Dendritic cell treated with granulocyte-macrophage colony-stimulating factor and Interleukin-4, amounts not matched to agents 40 ng/mL and 50 ng/mL, for 4 days (primary cell): ENCODE measurements at regions not wholly inside any gene's neighbourhood (a gene's known extent, or its start where the extent isn't known, plus 50 kb on each side); places are given as distances from the start of the nearest gene placed in this dataset.
A peak's percentile ranks its signal among the peaks of the same experiment; 100 is the strongest.

Experiments used
- H3K27ac Mint-ChIP-seq: one replicate; pipeline ENCODE4 v1.8.0; 2022; ENCODE audit warnings: mild to moderate bottlenecking, mixed read lengths
- H3K27me3 Mint-ChIP-seq: one replicate; pipeline ENCODE4 v1.8.0; 2022; ENCODE audit warnings: mild to moderate bottlenecking, mixed read lengths
- H3K36me3 Mint-ChIP-seq: one replicate; pipeline ENCODE4 v1.8.0; 2022; ENCODE audit warnings: low read depth, mixed read lengths
- H3K4me1 Mint-ChIP-seq: one replicate; pipeline ENCODE4 v1.8.0; 2022; ENCODE audit warnings: low read depth, mixed read lengths
- H3K4me3 Mint-ChIP-seq: one replicate; pipeline ENCODE4 v1.8.0; 2022; ENCODE audit warnings: mild to moderate bottlenecking, moderate library complexity, mixed read lengths
- H3K9me3 Mint-ChIP-seq: one replicate; pipeline ENCODE4 v1.8.0; 2022; ENCODE audit warnings: mixed read lengths
- intact Hi-C: fragments of 100-400 bp; cut with micrococcal nuclease; formaldehyde crosslinking; loops from one replicate; pipeline ENCODE4 v1.15.0; 2022

- no peak overlapping the region for H3K4me3 Mint-ChIP-seq
- intact Hi-C loops, result no loop called here
- H3K27me3 Mint-ChIP-seq, result no peaks in the 10 kb centered on the region
- H3K27ac Mint-ChIP-seq, result no peak overlapping the region
- no peaks in the 10 kb centered on the region for H3K36me3 Mint-ChIP-seq
- H3K4me1 Mint-ChIP-seq, result no peaks in the 10 kb centered on the region
- H3K9me3 Mint-ChIP-seq, result no peaks in the 10 kb centered on the region
These were observed 163.1 kb downstream of the TXNL1 start for GRCh38 chr18:56475250-56475649.

GRCh38 chr18:56473400-56474024 lies 164.9 kb downstream of the TXNL1 start:
- Mint-ChIP-seq H3K27me3 (no peaks in the 10 kb centered on the region), H3K36me3 (no peaks in the 10 kb centered on the region), H3K9me3 (peaks cover 8% of the 10 kb centered on the region), H3K4me1 (peaks cover 14% of the 10 kb centered on the region), H3K4me3 (no peak overlapping the region), H3K27ac (no peak overlapping the region)
- intact Hi-C loops, result no loop called here

DNA sequence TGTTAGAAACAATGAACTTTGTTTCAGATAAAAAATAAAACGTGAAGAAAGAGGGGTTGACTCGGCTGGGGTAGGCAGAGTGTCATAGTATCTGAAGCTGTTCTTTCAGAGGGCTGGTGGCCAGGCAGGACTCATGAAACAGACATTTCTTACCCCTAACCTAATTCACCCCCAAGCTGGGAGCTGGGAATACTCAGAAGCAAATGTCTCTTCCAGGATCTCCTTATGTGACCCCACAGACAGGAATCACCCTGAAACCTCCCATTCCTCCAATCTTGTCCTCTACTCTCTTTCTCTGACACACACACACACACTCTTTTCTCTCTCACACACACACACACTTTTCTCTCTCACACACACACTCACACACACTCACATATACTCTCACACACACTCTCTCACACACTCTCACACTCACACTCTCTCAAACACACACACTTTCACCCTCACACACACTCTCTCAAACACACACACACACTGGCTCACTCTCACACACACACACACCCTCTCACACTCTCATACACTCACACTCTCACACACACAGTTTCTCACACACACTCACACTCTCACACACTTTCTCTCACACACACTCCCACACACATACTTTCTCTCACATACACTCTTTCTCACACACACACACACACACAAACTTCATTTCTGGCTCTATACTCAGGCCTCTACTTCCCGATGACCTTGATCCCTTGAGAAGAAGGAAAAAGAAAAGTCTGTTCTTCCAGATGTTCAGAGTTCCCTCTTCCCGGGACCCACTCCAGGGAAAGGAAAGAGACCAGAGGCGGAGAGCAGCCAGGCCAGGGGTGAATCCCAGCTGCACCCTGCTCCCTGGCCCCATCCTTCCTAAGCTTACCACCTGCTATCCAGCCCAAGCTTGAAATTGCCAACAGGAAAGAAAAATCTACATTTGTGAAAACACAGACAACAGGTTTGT lies 167.7 kb downstream of the TXNL1 start:
- intact Hi-C loops, result no loop called here
- Mint-ChIP-seq H3K4me3 (no peak overlapping the region), H3K27me3 (no peaks in the 10 kb centered on the region), H3K27ac (peak overlapping the region; percentile 20), H3K4me1 (peaks cover 25% of the 10 kb centered on the region), H3K9me3 (peaks cover 23% of the 10 kb centered on the region), H3K36me3 (peaks cover 11% of the 10 kb centered on the region)

DNA sequence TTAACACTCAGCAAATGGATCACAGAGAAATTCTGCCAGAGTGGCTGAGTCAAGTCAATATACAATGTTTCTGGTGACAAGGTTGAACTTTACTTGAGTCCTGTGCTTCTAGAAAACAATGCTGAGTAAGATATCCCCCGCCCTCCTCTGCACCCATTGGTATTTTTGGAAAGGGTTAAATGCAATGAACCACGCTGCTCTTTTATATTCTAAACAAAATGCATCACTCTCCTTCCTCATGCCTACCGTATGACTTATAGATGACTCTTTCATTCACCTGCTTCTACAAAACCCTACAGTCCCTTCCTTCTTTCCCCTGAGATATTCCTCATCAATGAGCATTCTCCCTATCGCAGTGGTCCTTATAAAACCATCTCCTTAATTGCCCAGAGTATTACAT lies 168.8 kb downstream of the TXNL1 start:
- peaks cover 19% of the 10 kb centered on the region for H3K36me3 Mint-ChIP-seq
- H3K27ac Mint-ChIP-seq, result peak overlapping the region; percentile 88
- no peaks in the 10 kb centered on the region for H3K27me3 Mint-ChIP-seq
- no peak overlapping the region for H3K4me3 Mint-ChIP-seq
- intact Hi-C loops, result loop anchor here (2.0 to 5.0 kb wide), 2 partner anchors 98 to 183 kb away; no protein-coding TSS in a partner anchor
- H3K9me3 Mint-ChIP-seq, result peaks cover 34% of the 10 kb centered on the region
- peaks cover 25% of the 10 kb centered on the region for H3K4me1 Mint-ChIP-seq

GRCh38 chr18:56468396-56468795 lies 170.0 kb downstream of the TXNL1 start:
- no peaks in the 10 kb centered on the region for H3K27me3 Mint-ChIP-seq
- H3K4me3 Mint-ChIP-seq, result no peak overlapping the region
- intact Hi-C loops, result loop anchor here (2.0 to 5.0 kb wide), 2 partner anchors 99 to 184 kb away; no protein-coding TSS in a partner anchor
- peaks cover 19% of the 10 kb centered on the region for H3K36me3 Mint-ChIP-seq
- peaks cover 46% of the 10 kb centered on the region for H3K9me3 Mint-ChIP-seq
- H3K4me1 Mint-ChIP-seq, result peaks cover 25% of the 10 kb centered on the region
- H3K27ac Mint-ChIP-seq, result peak overlapping the region; percentile 88

GRCh38 chr18:56462276-56462675 lies 176.1 kb downstream of the TXNL1 start:
- Mint-ChIP-seq H3K4me3 (no peak overlapping the region), H3K9me3 (peaks cover 60% of the 10 kb centered on the region), H3K36me3 (peaks cover 12% of the 10 kb centered on the region), H3K27ac (no peak overlapping the region), H3K27me3 (no peaks in the 10 kb centered on the region), H3K4me1 (peaks cover 28% of the 10 kb centered on the region)
- intact Hi-C loops, result no loop called here

- intact Hi-C loops, result no loop called here
- Mint-ChIP-seq H3K27me3 (no peaks in the 10 kb centered on the region), H3K4me1 (peaks cover 32% of the 10 kb centered on the region), H3K9me3 (peaks cover 59% of the 10 kb centered on the region), H3K36me3 (peaks cover 12% of the 10 kb centered on the region), H3K27ac (no peak overlapping the region), H3K4me3 (no peak overlapping the region)
These were observed 177.2 kb downstream of the TXNL1 start for GRCh38 chr18:56461151-56461550.

GRCh38 chr18:56460581-56460980 lies 177.8 kb downstream of the TXNL1 start:
- intact Hi-C loops, result no loop called here
- Mint-ChIP-seq H3K36me3 (peaks cover 7% of the 10 kb centered on the region), H3K27me3 (no peaks in the 10 kb centered on the region), H3K4me1 (peaks cover 32% of the 10 kb centered on the region), H3K9me3 (peaks cover 53% of the 10 kb centered on the region), H3K4me3 (no peak overlapping the region), H3K27ac (no peak overlapping the region)

GRCh38 chr18:56458770-56459712 lies 179.4 kb downstream of the TXNL1 start:
- Mint-ChIP-seq H3K27me3 (no peaks in the 10 kb centered on the region), H3K4me3 (no peak overlapping the region), H3K27ac (no peak overlapping the region), H3K9me3 (peaks cover 46% of the 10 kb centered on the region), H3K36me3 (no peaks in the 10 kb centered on the region), H3K4me1 (peaks cover 32% of the 10 kb centered on the region)
- intact Hi-C loops, result loop anchor here (5.0 kb wide), 1 partner anchor 43 kb away; no protein-coding TSS in a partner anchor

- Mint-ChIP-seq H3K27me3 (no peaks in the 10 kb centered on the region), H3K36me3 (no peaks in the 10 kb centered on the region), H3K27ac (no peak overlapping the region), H3K4me3 (no peak overlapping the region), H3K4me1 (peaks cover 28% of the 10 kb centered on the region), H3K9me3 (peaks cover 29% of the 10 kb centered on the region)
- intact Hi-C loops, result loop anchor here (5.0 kb wide), 1 partner anchor 46 kb away; no protein-coding TSS in a partner anchor
These were observed 182.5 kb downstream of the TXNL1 start for GRCh38 chr18:56455874-56456273.

DNA sequence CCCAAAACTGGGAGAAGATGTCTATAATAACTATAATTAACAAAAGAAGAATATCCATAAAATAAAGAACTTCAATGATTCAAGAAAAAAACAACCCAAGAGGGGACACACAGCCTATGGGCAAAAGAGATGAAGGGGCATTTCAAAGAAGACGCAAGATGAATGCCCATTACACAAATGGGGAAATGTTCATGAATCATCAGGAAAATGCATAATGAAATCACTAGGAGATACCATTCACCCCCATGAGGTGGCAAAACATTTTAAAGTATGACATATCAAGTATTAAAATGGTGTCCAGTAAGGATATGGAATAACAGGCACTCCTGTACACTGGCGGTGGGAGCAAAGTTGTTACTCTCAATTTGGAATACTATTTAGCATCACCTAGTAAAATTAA lies 183.3 kb downstream of the TXNL1 start:
- peaks cover 22% of the 10 kb centered on the region for H3K4me1 Mint-ChIP-seq
- no peaks in the 10 kb centered on the region for H3K36me3 Mint-ChIP-seq
- peaks cover 23% of the 10 kb centered on the region for H3K9me3 Mint-ChIP-seq
- no peak overlapping the region for H3K27ac Mint-ChIP-seq
- no peaks in the 10 kb centered on the region for H3K27me3 Mint-ChIP-seq
- H3K4me3 Mint-ChIP-seq, result no peak overlapping the region
- intact Hi-C loops, result loop anchor here (5.0 kb wide), 1 partner anchor 47 kb away; no protein-coding TSS in a partner anchor

GRCh38 chr18:56453631-56454030 lies 184.8 kb downstream of the TXNL1 start:
- Mint-ChIP-seq H3K36me3 (no peaks in the 10 kb centered on the region), H3K27me3 (no peaks in the 10 kb centered on the region), H3K4me3 (no peak overlapping the region), H3K4me1 (peaks cover 9% of the 10 kb centered on the region), H3K9me3 (peaks cover 9% of the 10 kb centered on the region), H3K27ac (no peak overlapping the region)
- intact Hi-C loops, result no loop called here

GRCh38 chr18:56451188-56451587 lies 187.2 kb downstream of the TXNL1 start:
- H3K27ac Mint-ChIP-seq, result no peak overlapping the region
- H3K4me1 Mint-ChIP-seq, result no peaks in the 10 kb centered on the region

More at GRCh38 chr18:56451188-56451587, 187.2 kb downstream of the TXNL1 start:
- no peaks in the 10 kb centered on the region for H3K36me3 Mint-ChIP-seq
- H3K9me3 Mint-ChIP-seq, result peaks cover 9% of the 10 kb centered on the region
- intact Hi-C loops, result no loop called here
- no peak overlapping the region for H3K4me3 Mint-ChIP-seq
- H3K27me3 Mint-ChIP-seq, result no peaks in the 10 kb centered on the region
